Naive thymus-derived CD4-positive, alpha-beta T cell (primary cell): ENCODE measurements at regions not wholly inside any gene's neighbourhood (a gene's known extent, or its start where the extent isn't known, plus 50 kb on each side); places are given as distances from the start of the nearest gene placed in this dataset.
"Not testable (repeated sequence)": the region's sequence is repeated elsewhere in the genome, so short reads cannot be mapped to it uniquely, and the experiment has no call there.

Experiments
- ATAC-seq: fragments of 150-1000 bp; cut with Tn5 transposase; 2 replicates; pipeline ENCODE4 v1.10.0; 2021; ENCODE audit warnings: mild to moderate bottlenecking, moderate library complexity
- CTCF ChIA-PET: fragments of 350-600 bp; sonication (Branson Sonifier 250); formaldehyde crosslinking; loops from one replicate; lab custom pipeline; 2021; ENCODE audit warnings: antibody characterized with exemption; lab: Charles Lee
- POLR2A ChIA-PET: fragments of 350-600 bp; sonication (Branson Sonifier 250); formaldehyde crosslinking; loops from one replicate; lab custom pipeline; 2021; ENCODE audit warnings: antibody characterized with exemption, inconsistent platforms; lab: Charles Lee
- DNase-seq, 9 donors: peaks; one replicate each; pipeline versions ENCODE4 v3.0.0 to v3.0.0-alpha.2; 2020 to 2022; ENCODE audit warnings: mixed read lengths in 1 of 9
- H3K27ac ChIP-seq: one replicate; pipeline ENCODE4 v1.7.0; 2013; ENCODE audit warnings: mild to moderate bottlenecking, low read depth, low read length, moderate library complexity
- H3K27me3 ChIP-seq, 2 donors: one replicate each; pipeline ENCODE4 v1.7.0; 2013; ENCODE audit warnings: low read length in 2 of 2, mild to moderate bottlenecking in 2 of 2, moderate library complexity in 2 of 2; ENCODE audit not compliant: control insufficient read depth in 2 of 2, insufficient read depth in 2 of 2
- H3K36me3 ChIP-seq, 3 experiments: 1 replicate in 2 of 3; 2 replicates in 1 of 3; pipeline ENCODE4 v1.7.0; 2013; ENCODE audit warnings: low read length in 3 of 3, mild to moderate bottlenecking in 3 of 3, moderate library complexity in 1 of 3; ENCODE audit not compliant: insufficient read depth in 3 of 3, control insufficient read depth in 2 of 3
- H3K4me1 ChIP-seq, 2 donors: one replicate each; pipeline ENCODE4 v1.7.0; 2013; ENCODE audit warnings: low read length in 2 of 2, mild to moderate bottlenecking in 2 of 2, moderate library complexity in 1 of 2; ENCODE audit not compliant: control insufficient read depth in 2 of 2, insufficient read depth in 2 of 2
- H3K4me3 ChIP-seq: 2 replicates; pipeline ENCODE4 v1.7.0; 2013; ENCODE audit warnings: mild to moderate bottlenecking, low read length
- H3K9me3 ChIP-seq, 3 experiments: 1 replicate in 2 of 3; 2 replicates in 1 of 3; pipeline ENCODE4 v1.7.0; 2013; ENCODE audit warnings: low read length in 3 of 3; ENCODE audit not compliant: control insufficient read depth in 2 of 3
- H3K27ac Mint-ChIP-seq, 9 donors: one replicate each; pipeline ENCODE4 v1.8.0; 2020 to 2022; ENCODE audit warnings: mixed read lengths in 9 of 9, mild to moderate bottlenecking in 8 of 9, moderate library complexity in 5 of 9, inconsistent platforms in 2 of 9
- H3K27me3 Mint-ChIP-seq, 5 donors: one replicate each; pipeline ENCODE4 v1.8.0; 2021 to 2022; ENCODE audit warnings: mixed read lengths in 5 of 5, mild to moderate bottlenecking in 1 of 5
- H3K36me3 Mint-ChIP-seq, 5 donors: one replicate each; pipeline ENCODE4 v1.8.0; 2020 to 2022; ENCODE audit warnings: mixed read lengths in 5 of 5, mild to moderate bottlenecking in 3 of 5, inconsistent platforms in 1 of 5
- H3K4me1 Mint-ChIP-seq, 7 donors: one replicate each; pipeline ENCODE4 v1.8.0; 2020 to 2022; ENCODE audit warnings: mixed read lengths in 7 of 7, mild to moderate bottlenecking in 3 of 7, inconsistent platforms in 1 of 7
- H3K4me3 Mint-ChIP-seq, 10 donors: one replicate each; pipeline ENCODE4 v1.8.0; 2020 to 2022; ENCODE audit warnings: mild to moderate bottlenecking in 10 of 10, mixed read lengths in 10 of 10, moderate library complexity in 6 of 10, inconsistent platforms in 2 of 10
- H3K9me3 Mint-ChIP-seq, 11 donors: one replicate each; pipeline ENCODE4 v1.8.0; 2020 to 2022; ENCODE audit warnings: mixed read lengths in 11 of 11, mild to moderate bottlenecking in 4 of 11, inconsistent platforms in 1 of 11, moderate library complexity in 1 of 11
- intact Hi-C, 2 donors: fragments of 100-400 bp; cut with micrococcal nuclease; formaldehyde crosslinking; loops; one replicate each; pipeline ENCODE4 v1.15.1; 2023

GRCh38 chr1:159641221-159641620 is 53.6 kb downstream of the APCS start:
- Histone ChIP-seq H3K27me3 (no peaks in the 10 kb centered on the region), H3K27ac (no peak overlapping the region), H3K36me3 (no peaks in the 10 kb centered on the region), H3K9me3 (peaks cover 0 to 6% (median 0%) of the 10 kb centered on the region in 3 experiments), H3K4me3 (no peak overlapping the region), H3K4me1 (no peaks in the 10 kb centered on the region)
- H3K4me1 Mint-ChIP-seq, result peaks cover 0 to 2% (median 0%) of the 10 kb centered on the region in 7 donors
- H3K4me3 Mint-ChIP-seq, result no peak overlapping the region
- H3K27me3 Mint-ChIP-seq, result peaks cover 1 to 53% (median 43%) of the 10 kb centered on the region in 5 donors
- H3K27ac Mint-ChIP-seq, result no peak overlapping the region
- H3K9me3 Mint-ChIP-seq, result peaks cover 4 to 16% (median 10%) of the 10 kb centered on the region in 11 donors
- DNase-seq (no peak), ATAC-seq (no peak)
- intact Hi-C loops, result no loop called here
- ChIA-PET CTCF (no interaction called here), POLR2A (no interaction called here)
- H3K36me3 Mint-ChIP-seq, result peaks cover 0 to 6% (median 4%) of the 10 kb centered on the region in 5 donors

- intact Hi-C loops, result no loop called here
- POLR2A ChIA-PET, result no interaction called here
- peaks cover 4 to 16% (median 10%) of the 10 kb centered on the region in 11 donors for H3K9me3 Mint-ChIP-seq
These were observed 59.1 kb downstream of the APCS start for GRCh38 chr1:159646687-159647086.

DNA sequence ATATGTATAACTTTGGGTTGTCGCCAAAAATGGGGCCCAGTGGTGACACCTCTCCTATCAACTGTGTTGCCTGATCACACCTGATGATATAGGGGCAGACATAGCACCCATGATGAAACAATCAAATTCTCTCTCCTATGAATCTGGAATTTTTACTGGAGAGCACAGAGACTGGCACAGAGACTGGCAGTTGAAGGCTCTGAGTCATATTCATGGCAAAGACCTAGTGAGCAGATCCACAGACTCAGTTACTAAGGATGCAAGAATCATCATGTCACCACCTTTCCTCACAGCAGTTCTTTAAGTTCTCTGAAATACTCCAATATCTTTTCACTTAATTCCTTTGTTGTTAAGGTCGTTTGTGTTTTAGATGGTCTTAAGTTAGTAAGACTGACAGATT is 60.0 kb downstream of the APCS start:
- Histone ChIP-seq H3K36me3 (no peaks in the 10 kb centered on the region), H3K27me3 (no peaks in the 10 kb centered on the region), H3K9me3 (peaks cover 0 to 6% (median 0%) of the 10 kb centered on the region in 3 experiments), H3K27ac (no peak overlapping the region), H3K4me3 (no peak overlapping the region), H3K4me1 (no peaks in the 10 kb centered on the region)
- peaks cover 2 to 41% (median 26%) of the 10 kb centered on the region in 5 donors for H3K27me3 Mint-ChIP-seq
- intact Hi-C loops, result no loop called here
- CTCF ChIA-PET, result no interaction called here
- peaks cover 0 to 6% (median 4%) of the 10 kb centered on the region in 5 donors for H3K36me3 Mint-ChIP-seq
- POLR2A ChIA-PET, result no interaction called here
- no peak overlapping the region for H3K4me3 Mint-ChIP-seq
- DNase-seq (no peak), ATAC-seq (no peak)
- peaks cover 4 to 14% (median 8%) of the 10 kb centered on the region in 11 donors for H3K9me3 Mint-ChIP-seq
- no peaks in the 10 kb centered on the region for H3K4me1 Mint-ChIP-seq
- no peak overlapping the region for H3K27ac Mint-ChIP-seq

More at GRCh38 chr1:159646687-159647086, 59.1 kb downstream of the APCS start:
- Mint-ChIP-seq H3K4me1 (no peaks in the 10 kb centered on the region), H3K4me3 (no peak overlapping the region), H3K36me3 (peaks cover 0 to 6% (median 4%) of the 10 kb centered on the region in 5 donors), H3K27ac (no peak overlapping the region), H3K27me3 (peaks cover 2 to 48% (median 35%) of the 10 kb centered on the region in 5 donors)
- H3K27me3 ChIP-seq, result no peaks in the 10 kb centered on the region
- ATAC-seq (peak; percentile 73), DNase-seq (no peak)
- H3K36me3 ChIP-seq, result no peaks in the 10 kb centered on the region
- H3K4me3 ChIP-seq, result no peak overlapping the region
- H3K9me3 ChIP-seq, result peaks cover 0 to 6% (median 0%) of the 10 kb centered on the region in 3 experiments
- CTCF ChIA-PET, result no interaction called here
- no peak overlapping the region for H3K27ac ChIP-seq
- H3K4me1 ChIP-seq, result no peaks in the 10 kb centered on the region

DNA sequence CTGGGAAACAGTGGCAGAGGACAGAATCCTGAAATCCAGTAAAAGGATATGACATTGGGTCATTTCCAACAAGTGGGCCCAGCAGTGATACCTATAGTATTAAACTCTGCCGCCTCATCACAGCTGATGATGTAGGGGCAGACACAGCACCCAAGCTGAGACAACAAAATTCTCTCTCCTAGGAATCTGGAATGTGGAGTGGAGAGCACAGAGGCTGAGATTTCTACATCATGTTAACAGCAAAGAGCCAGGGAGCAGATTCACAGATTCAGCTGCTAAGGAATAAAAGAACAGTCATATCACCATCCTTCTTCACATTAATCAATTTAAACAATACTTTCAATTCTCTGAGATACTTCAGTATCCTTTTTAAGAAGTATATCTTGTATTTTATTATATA is 61.9 kb downstream of the CRP start:
- no peaks in the 10 kb centered on the region for H3K36me3 Mint-ChIP-seq
- no peaks in the 10 kb centered on the region for H3K4me1 Mint-ChIP-seq
- H3K27ac ChIP-seq, result no peak overlapping the region
- ChIA-PET POLR2A (no interaction called here), CTCF (no interaction called here)
- no peak for ATAC-seq
- intact Hi-C loops, result no loop called here
- H3K27me3 Mint-ChIP-seq, result peaks cover 4 to 25% (median 18%) of the 10 kb centered on the region in 5 donors
- DNase-seq, result no peak
- no peaks in the 10 kb centered on the region for H3K9me3 ChIP-seq
- no peaks in the 10 kb centered on the region for H3K4me1 ChIP-seq
- H3K4me3 Mint-ChIP-seq, result no peak overlapping the region
- no peak overlapping the region for H3K4me3 ChIP-seq
- no peaks in the 10 kb centered on the region for H3K27me3 ChIP-seq
- no peaks in the 10 kb centered on the region for H3K36me3 ChIP-seq
- no peak overlapping the region for H3K27ac Mint-ChIP-seq
- H3K9me3 Mint-ChIP-seq, result no peaks in the 10 kb centered on the region

DNA sequence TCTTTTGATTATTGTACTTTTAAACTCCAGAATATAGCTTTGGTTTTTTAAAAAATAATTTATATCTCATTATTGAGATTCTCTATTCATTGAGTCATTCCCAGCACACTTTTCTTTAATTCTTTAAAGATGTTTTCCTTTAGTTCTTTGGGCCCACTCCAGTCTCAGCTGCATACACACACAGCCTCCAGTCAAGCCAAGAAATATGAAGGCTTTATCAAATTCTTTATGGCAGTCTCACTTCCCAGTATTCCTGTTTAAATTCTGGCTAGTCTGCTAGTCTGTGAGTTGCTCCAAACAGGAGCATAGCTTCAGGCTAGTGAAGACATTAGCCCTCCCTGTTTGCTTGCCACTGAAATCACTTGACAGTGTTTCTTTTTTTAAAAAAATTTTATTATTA is 61.2 kb downstream of the CRP start:
- no peaks in the 10 kb centered on the region for H3K36me3 Mint-ChIP-seq
- H3K27me3 Mint-ChIP-seq, result peaks cover 4 to 25% (median 18%) of the 10 kb centered on the region in 5 donors
- CTCF ChIA-PET, result interaction anchor here (0.5 kb wide), 1 partner anchor 441 kb away, joined by 3 read pairs; no protein-coding TSS in a partner anchor
- H3K4me1 Mint-ChIP-seq, result no peaks in the 10 kb centered on the region
- ATAC-seq (no peak), DNase-seq (no peak)
- Histone ChIP-seq H3K27me3 (no peaks in the 10 kb centered on the region), H3K4me3 (no peak overlapping the region), H3K4me1 (no peaks in the 10 kb centered on the region), H3K36me3 (no peaks in the 10 kb centered on the region), H3K9me3 (no peaks in the 10 kb centered on the region), H3K27ac (no peak overlapping the region)
- no peak overlapping the region for H3K4me3 Mint-ChIP-seq
- no peaks in the 10 kb centered on the region for H3K9me3 Mint-ChIP-seq
- H3K27ac Mint-ChIP-seq, result no peak overlapping the region
- POLR2A ChIA-PET, result no interaction called here
- intact Hi-C loops, result no loop called here

- H3K4me3 Mint-ChIP-seq, H3K36me3 Mint-ChIP-seq, H3K4me1 ChIP-seq, ATAC-seq, H3K27ac ChIP-seq, H3K9me3 ChIP-seq, H3K4me3 ChIP-seq, H3K36me3 ChIP-seq, H3K27me3 ChIP-seq, H3K27ac Mint-ChIP-seq, CTCF ChIA-PET, H3K9me3 Mint-ChIP-seq, POLR2A ChIA-PET, H3K4me1 Mint-ChIP-seq, DNase-seq: not testable (repeated sequence)
- peaks cover 6 to 25% (median 14%) of the 10 kb centered on the region in 5 donors for H3K27me3 Mint-ChIP-seq
- intact Hi-C loops, result loop anchor here in 1 of 2 donors (5.0 kb wide), 1 partner anchor 1205 kb away; no protein-coding TSS in a partner anchor
These were observed 56.9 kb downstream of the CRP start for GRCh38 chr1:159657477-159657876.
